Spleen (tissue), 7 donors: ENCODE measurements at regions not wholly inside any gene's neighbourhood (a gene's known extent, or its start where the extent isn't known, plus 50 kb on each side); places are given as distances from the start of the nearest gene placed in this dataset.

Experiments used
- CTCF ChIP-seq, 11 experiments: fragments of 200-600 bp in 7 of 11; fragments of 450-650 bp in 4 of 11; sonication (generic) in 4 of 11; IDR thresholded peaks in 8 of 11; conservative IDR thresholded peaks in 3 of 11; 1 replicate in 7 of 11; 2 replicates in 4 of 11; pipeline versions ENCODE4 v1.4.0 to v1.8.0; 2016 to 2021; ENCODE audit warnings: antibody characterized with exemption in 11 of 11, inconsistent platforms in 4 of 11, mild to moderate bottlenecking in 1 of 11
- POLR2A ChIP-seq, 3 donors: fragments of 450-650 bp; IDR thresholded peaks; one replicate each; pipeline ENCODE4 v1.5.1; 2017; ENCODE audit warnings: antibody characterized with exemption in 3 of 3, mild to moderate bottlenecking in 1 of 3
- POLR2AphosphoS5 ChIP-seq, 3 donors: sonication (generic); formaldehyde crosslinking; IDR thresholded peaks; one replicate each; pipeline ENCODE4 v1.5.1; 2017; ENCODE audit warnings: antibody characterized with exemption in 3 of 3
- donor health status: DM: no; HTN: no; CAD: no; lungs with moderate emphysema.
- donor health status: DM: no; HTN: no; CAD: no.
- donor health status: DM: no; HTN: no; CAD: no.

- TF ChIP-seq CTCF (IDR thresholded peaks at IDR 0.05 in 8 of 11, conservative IDR thresholded peaks at IDR 0.05 in 3 of 11) (no peak), POLR2AphosphoS5 (IDR thresholded peaks at IDR 0.05) (no peak), POLR2A (IDR thresholded peaks at IDR 0.05) (no peak)
These were observed 220.3 kb downstream of the KTN1 start for GRCh38 chr14:55800156-55800785.
